Thoracic aorta (tissue), 2 donors: ENCODE measurements at regions not wholly inside any gene's neighbourhood (a gene's known extent, or its start where the extent isn't known, plus 50 kb on each side); places are given as distances from the start of the nearest gene placed in this dataset.

ENCODE experiments used
- ATAC-seq: fragments of 150-250 bp; one replicate; pipeline ENCODE4 v1.8.0; 2017; ENCODE audit warnings: low read depth; ENCODE audit not compliant: insufficient number of reproducible peaks, low FRiP score
- DNase-seq: peaks from one replicate; pipeline ENCODE4 v3.0.0-alpha.2; 2020; ENCODE audit warnings: low spot score
- H3K27ac ChIP-seq, 2 donors: fragments of 200-600 bp; sonication (generic); 1 replicate in 1 of 2; 2 replicates in 1 of 2; pipeline ENCODE4 v1.5.1; 2016; ENCODE audit warnings: mild to moderate bottlenecking in 2 of 2, moderate library complexity in 2 of 2
- H3K27me3 ChIP-seq: fragments of 200-600 bp; sonication (generic); replicated peaks from 2 replicates; pipeline ENCODE4 v1.6.0; 2016; ENCODE audit warnings: mild to moderate bottlenecking; ENCODE audit not compliant: insufficient read depth
- H3K36me3 ChIP-seq: fragments of 200-600 bp; sonication (generic); one replicate; pipeline ENCODE4 v1.5.1; 2016
- H3K4me1 ChIP-seq, 2 donors: fragments of 200-600 bp; sonication (generic); 1 replicate in 1 of 2; 2 replicates in 1 of 2; pipeline versions ENCODE4 v1.5.1 to v1.6.0; 2016; ENCODE audit warnings: low read depth in 2 of 2, mild to moderate bottlenecking in 1 of 2; ENCODE audit not compliant: control insufficient read depth in 1 of 2
- H3K4me3 ChIP-seq: fragments of 200-600 bp; sonication (generic); 2 replicates; pipeline ENCODE4 v1.5.1; 2016; ENCODE audit warnings: mild to moderate bottlenecking
- H3K9me3 ChIP-seq: fragments of 200-600 bp; sonication (generic); 2 replicates; pipeline ENCODE4 v1.5.1; 2016
- CTCF ChIP-seq: fragments of 200-600 bp; sonication (generic); IDR thresholded peaks from one replicate; pipeline ENCODE4 v1.5.1; 2019; ENCODE audit warnings: antibody characterized with exemption

DNA sequence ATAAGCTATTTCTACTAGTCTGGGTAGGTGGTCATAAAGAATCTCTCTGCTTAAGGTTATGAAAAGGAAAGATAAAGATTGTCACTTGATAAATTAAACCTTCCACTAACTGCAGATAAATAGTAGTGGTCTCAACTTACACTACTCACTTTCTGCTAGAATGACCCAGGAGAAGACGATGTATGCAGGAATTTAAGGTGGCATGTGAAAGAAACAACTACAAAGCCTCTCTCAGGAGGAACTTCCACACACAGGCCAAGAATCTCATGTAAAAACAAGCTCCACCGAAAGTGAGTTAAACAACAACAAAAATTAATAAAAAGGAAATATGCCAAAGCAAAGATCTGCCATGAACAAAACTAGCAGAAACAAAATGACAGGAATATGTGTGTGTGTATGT, 165.4 kb downstream of the CDC14C start:
- Histone ChIP-seq H3K36me3 (no peaks in the 10 kb centered on the region), H3K27me3 (no peaks in the 10 kb centered on the region), H3K4me1 (no peaks in the 10 kb centered on the region), H3K9me3 (no peaks in the 10 kb centered on the region), H3K27ac (no peak overlapping the region), H3K4me3 (no peak overlapping the region)
- ATAC-seq (no peak), DNase-seq (no peak)
- TF ChIP-seq CTCF, result no peak

- no peak for TF ChIP-seq CTCF
Measured at GRCh38 chr7:49091089-49091488, 166.7 kb downstream of the CDC14C start.

GRCh38 chr7:49091519-49091918, 167.2 kb downstream of the CDC14C start:
- Histone ChIP-seq H3K27ac (no peak overlapping the region), H3K27me3 (no peaks in the 10 kb centered on the region), H3K9me3 (no peaks in the 10 kb centered on the region), H3K36me3 (no peaks in the 10 kb centered on the region), H3K4me1 (no peaks in the 10 kb centered on the region), H3K4me3 (no peak overlapping the region)
- DNase-seq (no peak), ATAC-seq (no peak)
- TF ChIP-seq CTCF, result no peak

More at GRCh38 chr7:49091089-49091488, 166.7 kb downstream of the CDC14C start:
- ATAC-seq (no peak), DNase-seq (no peak)
- Histone ChIP-seq H3K36me3 (no peaks in the 10 kb centered on the region), H3K4me3 (no peak overlapping the region), H3K27ac (no peak overlapping the region), H3K9me3 (no peaks in the 10 kb centered on the region), H3K4me1 (no peaks in the 10 kb centered on the region), H3K27me3 (no peaks in the 10 kb centered on the region)

- no peak overlapping the region for H3K27ac ChIP-seq
- DNase-seq (no peak), ATAC-seq (no peak)
- H3K4me1 ChIP-seq, result no peaks in the 10 kb centered on the region
- H3K27me3 ChIP-seq, result no peaks in the 10 kb centered on the region
- no peaks in the 10 kb centered on the region for H3K9me3 ChIP-seq
- H3K36me3 ChIP-seq, result no peaks in the 10 kb centered on the region
- no peak for TF ChIP-seq CTCF
- no peak overlapping the region for H3K4me3 ChIP-seq
Measured at GRCh38 chr7:49093218-49093617, 168.9 kb downstream of the CDC14C start.

DNA sequence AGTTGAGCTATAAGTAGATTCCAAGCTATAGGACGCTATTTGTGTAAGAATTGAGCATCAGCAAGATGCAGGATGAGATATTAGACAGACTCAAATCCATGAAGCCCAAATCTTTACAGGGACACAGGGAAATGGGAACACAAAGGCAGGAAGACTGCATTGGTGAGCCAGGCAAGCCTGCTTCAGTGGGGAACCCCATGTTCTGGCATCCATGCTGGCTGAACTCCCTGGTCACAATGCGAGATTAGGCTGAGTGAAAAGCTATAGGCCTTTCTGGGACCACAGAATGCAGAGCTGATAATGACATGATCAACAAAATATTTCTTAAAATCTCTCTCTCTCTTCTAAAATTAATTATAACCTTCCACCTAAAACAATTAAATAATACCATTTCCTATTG, 170.5 kb downstream of the CDC14C start:
- H3K4me3 ChIP-seq, result no peak overlapping the region
- H3K27ac ChIP-seq, result no peak overlapping the region
- ATAC-seq (no peak), DNase-seq (no peak)
- H3K27me3 ChIP-seq, result no peaks in the 10 kb centered on the region
- no peaks in the 10 kb centered on the region for H3K9me3 ChIP-seq
- H3K4me1 ChIP-seq, result no peaks in the 10 kb centered on the region
- no peak for TF ChIP-seq CTCF
- H3K36me3 ChIP-seq, result no peaks in the 10 kb centered on the region
